Neural progenitor cell (in vitro differentiated cells): ENCODE measurements at regions not wholly inside any gene's neighbourhood (a gene's known extent, or its start where the extent isn't known, plus 50 kb on each side); places are given as distances from the start of the nearest gene placed in this dataset.

Source experiments
- CTCF ChIP-seq: fragments of 200-600 bp; sonication (generic); IDR thresholded peaks from 2 replicates; pipeline ENCODE4 v1.5.1; 2017; ENCODE audit warnings: antibody characterized with exemption, mild to moderate bottlenecking
- EZH2 ChIP-seq: fragments of 200-600 bp; sonication (generic); IDR thresholded peaks from 2 replicates; pipeline ENCODE4 v1.6.1; 2017; ENCODE audit warnings: antibody characterized with exemption, mild to moderate bottlenecking, moderate library complexity
- EZH2phosphoT487 ChIP-seq: fragments of 200-600 bp; sonication (generic); IDR thresholded peaks from 2 replicates; pipeline ENCODE4 v1.6.1; 2017; ENCODE audit warnings: antibody characterized with exemption

GRCh38 chr15:39159833-39160232 is 421.0 kb upstream of the THBS1 start:
- no peak for TF ChIP-seq CTCF
- TF ChIP-seq EZH2, result no peak
- no peak for TF ChIP-seq EZH2phosphoT487
